VCaP (cell line): ENCODE measurements at regions not wholly inside any gene's neighbourhood (a gene's known extent, or its start where the extent isn't known, plus 50 kb on each side); places are given as distances from the start of the nearest gene placed in this dataset.

Experiments
- H3K27ac ChIP-seq: fragments of 450-650 bp; 2 replicates; pipeline ENCODE4 v1.5.1; 2017
- CTCF ChIP-seq: fragments of 450-650 bp; conservative IDR thresholded peaks from 2 replicates; pipeline ENCODE4 v1.5.1; 2017; ENCODE audit warnings: mild to moderate bottlenecking, moderate library complexity

GRCh38 chrX:69068301-69069085 is 96.8 kb downstream of the PJA1 start:
- TF ChIP-seq CTCF = no peak
- H3K27ac ChIP-seq = no peak overlapping the region

- TF ChIP-seq CTCF = no peak
- H3K27ac ChIP-seq = no peak overlapping the region
Measured at GRCh38 chrX:69067841-69068240, 97.4 kb downstream of the PJA1 start.

GRCh38 chrX:69066966-69067525 is 98.2 kb downstream of the PJA1 start:
- H3K27ac ChIP-seq = no peak overlapping the region
- TF ChIP-seq CTCF = no peak

- H3K27ac ChIP-seq = no peak overlapping the region
- TF ChIP-seq CTCF = no peak
Measured at GRCh38 chrX:69066021-69066757, 99.1 kb downstream of the PJA1 start.

GRCh38 chrX:69065451-69065850 is 99.8 kb downstream of the PJA1 start:
- no peak for TF ChIP-seq CTCF

GRCh38 chrX:69063486-69063885 is 101.8 kb downstream of the PJA1 start:
- no peak for TF ChIP-seq CTCF
- H3K27ac ChIP-seq = no peak overlapping the region

More at GRCh38 chrX:69065451-69065850, 99.8 kb downstream of the PJA1 start:
- no peak overlapping the region for H3K27ac ChIP-seq

- H3K27ac ChIP-seq = no peak overlapping the region
- no peak for TF ChIP-seq CTCF
Measured at GRCh38 chrX:69062493-69062892, 102.8 kb downstream of the PJA1 start.
